NT2/D1 (cell line): ENCODE measurements at regions not wholly inside any gene's neighbourhood (a gene's known extent, or its start where the extent isn't known, plus 50 kb on each side); places are given as distances from the start of the nearest gene placed in this dataset.

Source experiments
- DNase-seq: peaks from one replicate; pipeline ENCODE4 v3.0.0-alpha.2; 2011; ENCODE audit warnings: low read depth, low spot score
- H3K27me3 ChIP-seq: 2 replicates; pipeline ENCODE4 v1.6.0; 2011; ENCODE audit warnings: mild to moderate bottlenecking; ENCODE audit not compliant: insufficient read length, insufficient read depth
- H3K36me3 ChIP-seq: 2 replicates; pipeline ENCODE4 v1.6.1; 2011; ENCODE audit warnings: mild to moderate bottlenecking, low read length, mixed read lengths; ENCODE audit not compliant: insufficient read depth, insufficient read length
- H3K4me1 ChIP-seq: 2 replicates; pipeline ENCODE4 v1.5.1; 2011; ENCODE audit not compliant: insufficient read depth, insufficient read length
- H3K4me3 ChIP-seq: 2 replicates; pipeline ENCODE4 v1.5.1; 2011; ENCODE audit warnings: low read depth; ENCODE audit not compliant: insufficient read length
- H3K9ac ChIP-seq: 2 replicates; pipeline ENCODE4 v1.6.0; 2011; ENCODE audit warnings: low read depth; ENCODE audit not compliant: insufficient read length
- H3K9me3 ChIP-seq: 2 replicates; pipeline ENCODE4 v1.5.1; 2011; ENCODE audit warnings: mild to moderate bottlenecking, low read length; ENCODE audit not compliant: insufficient read depth
- SUZ12 ChIP-seq: IDR thresholded peaks from 2 replicates; pipeline ENCODE4 v1.6.1; 2011; ENCODE audit not compliant: insufficient read length, insufficient read depth; ENCODE audit errors: extremely low read depth
- YY1 ChIP-seq: IDR thresholded peaks from 2 replicates; pipeline ENCODE4 v1.6.1; 2011; ENCODE audit not compliant: insufficient read length, insufficient read depth
- ZNF274 ChIP-seq: IDR thresholded peaks from 2 replicates; pipeline ENCODE4 v1.6.1; 2011; ENCODE audit warnings: mild to moderate bottlenecking, low read depth, low read length

DNA sequence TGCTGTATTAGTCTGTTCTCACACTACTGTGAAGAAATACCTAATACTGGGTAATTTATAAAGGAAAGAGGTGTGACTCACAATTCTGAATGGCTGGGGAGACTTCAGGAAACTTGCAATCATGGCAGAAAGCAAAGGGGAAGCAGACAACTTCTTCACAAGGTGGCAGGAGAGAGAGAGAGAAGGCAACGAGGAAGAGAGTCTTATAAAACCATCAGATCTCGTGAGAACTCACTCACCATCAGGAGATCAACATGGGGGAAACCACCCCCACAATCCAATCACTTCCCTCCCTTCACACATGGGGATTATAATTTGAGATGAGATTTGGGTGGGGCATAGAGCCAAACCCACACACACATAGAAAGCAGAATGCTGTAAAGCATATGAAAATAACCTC, 896.2 kb downstream of the CDH11 start:
- DNase-seq, result no peak
- H3K27me3 ChIP-seq, result no peaks in the 10 kb centered on the region
- TF ChIP-seq SUZ12 (no peak), YY1 (no peak)
- no peaks in the 10 kb centered on the region for H3K4me1 ChIP-seq
- no peaks in the 10 kb centered on the region for H3K9me3 ChIP-seq
- no peaks in the 10 kb centered on the region for H3K36me3 ChIP-seq
- H3K9ac ChIP-seq, result no peak overlapping the region
- no peak overlapping the region for H3K4me3 ChIP-seq

DNA sequence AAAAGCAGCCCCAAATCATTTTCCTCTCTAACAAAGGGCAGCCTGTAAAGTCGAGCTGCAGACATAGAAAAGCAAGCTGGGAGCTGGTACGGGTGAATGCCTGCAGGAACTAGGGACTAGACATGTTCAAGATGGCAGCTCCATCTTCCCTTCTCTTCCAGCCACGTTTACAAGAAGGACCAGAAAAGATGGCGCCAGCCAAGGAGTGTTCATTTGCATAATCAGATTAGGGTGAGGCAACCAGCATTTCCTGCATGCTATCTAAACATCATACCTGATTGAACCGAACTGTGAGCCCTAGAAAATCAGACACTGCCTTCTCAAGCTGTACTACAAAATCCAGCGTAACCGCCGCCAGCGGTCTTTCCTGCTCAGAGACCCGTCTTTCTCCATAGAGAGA, 896.8 kb downstream of the CDH11 start:
- TF ChIP-seq SUZ12 (no peak), ZNF274 (no peak), YY1 (no peak)
- DNase-seq, result no peak
- Histone ChIP-seq H3K9me3 (no peaks in the 10 kb centered on the region), H3K4me1 (no peaks in the 10 kb centered on the region), H3K4me3 (no peak overlapping the region), H3K9ac (no peak overlapping the region), H3K36me3 (no peaks in the 10 kb centered on the region), H3K27me3 (no peaks in the 10 kb centered on the region)

DNA sequence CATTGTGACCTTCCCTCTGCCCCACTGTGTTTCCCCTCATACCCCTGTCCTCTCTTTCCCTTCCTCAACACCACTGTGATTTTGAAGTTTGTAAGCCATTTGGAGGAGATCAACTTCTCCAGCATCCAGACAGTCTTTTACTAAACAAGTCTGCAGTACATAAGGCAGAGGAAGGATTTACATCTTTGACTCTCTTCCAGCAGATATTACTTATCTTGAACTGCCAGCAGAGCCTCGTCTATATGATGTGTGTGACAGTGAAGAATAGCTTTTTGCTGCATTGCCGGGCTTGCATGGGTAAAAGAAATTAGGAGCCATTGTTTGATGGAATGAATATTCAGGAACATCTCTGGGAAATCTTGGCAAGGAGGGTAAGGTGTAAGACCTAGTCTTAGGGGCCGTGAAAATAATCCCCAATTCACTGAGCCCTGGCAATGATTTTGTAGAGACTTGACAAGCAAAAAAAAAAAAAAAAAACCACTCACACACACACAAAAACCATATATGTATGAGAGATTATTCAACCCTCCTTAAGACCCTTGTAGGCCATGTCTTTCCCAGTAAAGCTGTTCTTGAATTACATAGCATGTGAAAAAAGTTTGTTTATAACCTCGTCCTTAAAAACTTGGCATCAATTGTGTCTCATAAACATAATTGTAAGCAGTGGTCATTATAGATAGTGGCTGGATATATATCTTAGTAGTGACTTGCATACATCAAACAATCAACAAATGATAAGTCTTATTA, 903.9 kb downstream of the CDH11 start:
- no peak for DNase-seq
- Histone ChIP-seq H3K36me3 (no peaks in the 10 kb centered on the region), H3K4me1 (no peaks in the 10 kb centered on the region), H3K9ac (no peak overlapping the region), H3K27me3 (no peaks in the 10 kb centered on the region), H3K9me3 (no peaks in the 10 kb centered on the region), H3K4me3 (no peak overlapping the region)
- TF ChIP-seq ZNF274, result no peak
- no peak for TF ChIP-seq YY1
- TF ChIP-seq SUZ12, result no peak

DNA sequence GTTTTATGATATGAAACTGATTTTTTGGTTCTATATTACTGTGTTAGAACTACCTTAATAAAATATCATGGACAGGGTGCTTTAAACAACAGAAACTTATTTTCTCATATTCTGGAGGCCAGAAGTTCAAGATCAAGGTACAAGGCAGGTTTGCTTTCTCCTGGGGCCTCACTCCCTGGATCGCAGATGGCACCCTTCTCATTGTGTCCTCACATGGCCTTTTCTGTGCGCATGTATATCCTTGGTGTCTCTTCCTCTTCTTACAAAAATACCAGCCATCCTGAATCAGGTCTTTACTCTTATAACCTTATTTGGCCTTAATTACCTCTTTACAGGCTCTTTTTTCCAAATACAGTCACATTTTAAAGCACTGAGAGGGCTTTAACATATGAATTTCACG, 906.1 kb downstream of the CDH11 start:
- DNase-seq, result no peak
- no peaks in the 10 kb centered on the region for H3K4me1 ChIP-seq
- no peaks in the 10 kb centered on the region for H3K36me3 ChIP-seq
- H3K27me3 ChIP-seq, result no peaks in the 10 kb centered on the region
- H3K4me3 ChIP-seq, result no peak overlapping the region
- TF ChIP-seq YY1, result no peak
- no peak for TF ChIP-seq ZNF274
- no peak for TF ChIP-seq SUZ12
- H3K9ac ChIP-seq, result no peak overlapping the region
- no peaks in the 10 kb centered on the region for H3K9me3 ChIP-seq

DNA sequence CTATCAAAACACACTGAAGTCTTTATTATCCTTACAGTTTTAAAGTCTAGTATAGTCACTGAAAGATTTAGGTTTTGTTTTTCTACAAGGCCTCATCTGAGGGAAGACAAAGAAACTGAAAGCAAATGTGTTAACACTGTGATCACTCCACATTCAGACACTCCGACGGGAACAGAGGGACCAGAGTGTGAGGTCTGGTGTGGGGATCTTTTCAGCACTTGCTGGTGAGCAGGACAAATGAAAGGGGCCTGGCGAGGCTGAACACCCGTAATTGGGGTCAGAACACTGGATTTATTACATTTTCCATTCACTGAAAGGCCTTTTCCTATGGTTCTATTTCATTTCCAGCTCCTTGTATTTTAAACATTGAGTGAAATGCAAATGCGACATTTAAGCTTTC, 910.5 kb downstream of the CDH11 start:
- DNase-seq, result no peak
- Histone ChIP-seq H3K4me1 (no peaks in the 10 kb centered on the region), H3K27me3 (no peaks in the 10 kb centered on the region), H3K9me3 (no peaks in the 10 kb centered on the region), H3K36me3 (no peaks in the 10 kb centered on the region), H3K4me3 (no peak overlapping the region), H3K9ac (no peak overlapping the region)
- no peak for TF ChIP-seq ZNF274
- TF ChIP-seq YY1, result no peak
- TF ChIP-seq SUZ12, result no peak

DNA sequence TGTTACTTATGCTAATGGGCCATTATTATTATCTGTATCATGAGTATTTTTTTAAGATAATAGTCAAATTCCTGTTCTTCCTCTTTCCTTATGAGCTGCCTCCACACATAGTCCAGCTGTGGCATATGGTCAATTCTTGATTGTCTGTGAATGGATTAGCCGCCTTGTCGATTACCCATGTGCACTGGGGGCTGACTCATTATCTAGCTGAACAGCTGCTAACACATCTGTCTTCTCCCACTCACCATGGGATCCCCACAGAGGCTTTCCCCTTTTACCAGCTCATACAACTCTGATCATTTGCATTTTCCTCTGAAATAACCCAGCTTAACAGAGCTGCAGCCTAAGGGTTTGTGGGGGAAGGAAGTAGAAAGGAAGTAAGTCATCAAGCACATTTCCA, 915.0 kb downstream of the CDH11 start:
- Histone ChIP-seq H3K4me3 (no peak overlapping the region), H3K9me3 (no peaks in the 10 kb centered on the region), H3K27me3 (no peaks in the 10 kb centered on the region), H3K9ac (no peak overlapping the region), H3K4me1 (no peaks in the 10 kb centered on the region), H3K36me3 (no peaks in the 10 kb centered on the region)
- no peak for TF ChIP-seq ZNF274
- no peak for TF ChIP-seq SUZ12
- no peak for TF ChIP-seq YY1
- DNase-seq, result no peak

DNA sequence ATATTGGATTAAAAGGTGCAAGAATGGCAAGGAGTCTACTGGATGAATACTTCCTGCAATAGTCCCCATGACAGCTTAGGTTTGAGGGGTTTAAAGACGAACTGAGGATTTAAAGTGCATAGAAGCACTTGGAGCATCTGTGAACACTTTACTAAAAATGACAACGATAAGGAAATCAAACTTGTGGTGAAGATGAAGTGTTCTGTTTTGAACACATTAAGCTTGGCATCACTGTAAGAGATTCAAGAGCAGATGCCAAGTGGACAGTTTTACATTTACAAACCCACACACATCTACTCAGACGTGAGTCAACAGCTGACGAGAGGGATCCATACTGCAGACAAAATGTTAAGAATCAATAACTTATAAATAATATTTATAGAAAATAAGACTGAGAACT, 918.7 kb downstream of the CDH11 start:
- DNase-seq, result no peak
- H3K4me3 ChIP-seq, result no peak overlapping the region
- no peak overlapping the region for H3K9ac ChIP-seq
- no peak for TF ChIP-seq ZNF274
- TF ChIP-seq YY1, result no peak
- no peak for TF ChIP-seq SUZ12
- H3K36me3 ChIP-seq, result no peaks in the 10 kb centered on the region
- no peaks in the 10 kb centered on the region for H3K9me3 ChIP-seq
- no peaks in the 10 kb centered on the region for H3K27me3 ChIP-seq
- H3K4me1 ChIP-seq, result no peaks in the 10 kb centered on the region

DNA sequence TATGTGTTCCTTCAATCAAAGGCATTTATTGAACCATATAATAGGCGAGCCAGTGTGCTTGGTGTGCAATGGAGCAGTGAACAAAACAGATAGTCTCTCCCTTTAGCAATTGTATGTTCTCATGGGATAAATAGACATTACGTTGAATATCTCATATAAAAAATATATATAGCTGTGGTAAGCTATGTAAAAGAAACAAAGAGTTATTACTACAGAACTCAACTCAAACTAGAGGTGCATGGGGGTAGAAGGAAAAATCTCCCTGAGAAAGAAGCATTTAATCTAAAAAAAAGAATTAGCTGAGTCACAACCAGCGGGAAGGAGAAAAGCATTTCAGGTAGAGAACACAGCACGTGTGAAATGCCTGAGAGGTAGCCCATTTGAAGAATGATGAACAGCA, 919.3 kb downstream of the CDH11 start:
- TF ChIP-seq SUZ12 (no peak), ZNF274 (no peak), YY1 (no peak)
- Histone ChIP-seq H3K9me3 (no peaks in the 10 kb centered on the region), H3K36me3 (no peaks in the 10 kb centered on the region), H3K27me3 (no peaks in the 10 kb centered on the region), H3K4me1 (no peaks in the 10 kb centered on the region), H3K9ac (no peak overlapping the region), H3K4me3 (no peak overlapping the region)
- no peak for DNase-seq
